SK-N-MC (cell line): ENCODE measurements at regions not wholly inside any gene's neighbourhood (a gene's known extent, or its start where the extent isn't known, plus 50 kb on each side); places are given as distances from the start of the nearest gene placed in this dataset.

Source experiments
- EZH2 ChIP-seq: fragments of 200-600 bp; sonication (generic); IDR thresholded peaks from one replicate; pipeline ENCODE4 v1.6.1; 2017; ENCODE audit warnings: antibody characterized with exemption
- POLR2AphosphoS5 ChIP-seq: IDR thresholded peaks from 2 replicates; pipeline ENCODE4 v1.6.1; 2012; ENCODE audit warnings: mild to moderate bottlenecking, low read depth, low read length, borderline replicate concordance

DNA sequence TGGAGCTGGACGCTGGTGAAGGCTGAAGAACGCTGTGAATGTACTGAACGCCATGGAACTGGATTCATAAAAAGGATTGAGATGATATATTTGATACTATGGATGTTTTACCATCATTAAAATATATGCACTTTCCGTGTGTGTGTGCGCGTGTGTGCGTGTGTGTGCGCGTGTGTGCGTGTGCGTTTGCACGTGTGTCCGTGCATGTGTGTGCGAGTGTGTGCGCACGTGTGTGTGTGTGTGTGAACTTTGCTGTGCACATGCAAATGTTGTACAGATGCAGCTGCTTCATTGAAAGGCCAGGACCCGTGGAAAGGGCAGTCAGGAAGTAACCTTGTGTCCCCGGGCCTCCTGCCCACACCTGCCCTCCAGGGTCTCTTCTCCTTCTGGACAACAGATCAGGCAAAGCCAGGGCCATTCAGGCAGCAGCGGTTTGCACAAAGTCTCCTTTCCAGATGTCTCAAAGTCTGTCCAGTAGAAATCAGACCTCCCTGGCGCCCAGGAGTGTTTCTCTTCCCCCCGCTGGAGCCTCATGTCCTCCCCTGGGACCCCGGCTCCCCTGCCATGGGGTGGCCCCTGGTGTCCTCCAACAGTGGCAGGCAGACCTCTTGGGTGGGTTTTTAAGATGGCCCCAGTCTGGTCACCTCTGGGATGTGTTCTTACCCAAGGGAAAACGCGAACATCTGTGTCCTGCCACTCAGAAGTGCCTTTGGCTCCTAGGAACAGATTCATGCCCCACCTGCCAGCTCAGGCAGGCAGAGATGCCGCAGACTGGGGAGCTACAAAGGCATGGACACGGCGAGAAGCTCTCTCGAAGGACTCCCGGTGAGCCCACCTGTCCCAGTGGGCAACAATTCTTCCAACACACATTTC lies 86.1 kb upstream of the GPC1 start:
- TF ChIP-seq POLR2AphosphoS5: no peak
- TF ChIP-seq EZH2: no peak
